ENCODE measurements at regions not wholly inside any gene's neighbourhood (a gene's known extent, or its start where the extent isn't known, plus 50 kb on each side); places are given as distances from the start of the nearest gene placed in this dataset.

DNA sequence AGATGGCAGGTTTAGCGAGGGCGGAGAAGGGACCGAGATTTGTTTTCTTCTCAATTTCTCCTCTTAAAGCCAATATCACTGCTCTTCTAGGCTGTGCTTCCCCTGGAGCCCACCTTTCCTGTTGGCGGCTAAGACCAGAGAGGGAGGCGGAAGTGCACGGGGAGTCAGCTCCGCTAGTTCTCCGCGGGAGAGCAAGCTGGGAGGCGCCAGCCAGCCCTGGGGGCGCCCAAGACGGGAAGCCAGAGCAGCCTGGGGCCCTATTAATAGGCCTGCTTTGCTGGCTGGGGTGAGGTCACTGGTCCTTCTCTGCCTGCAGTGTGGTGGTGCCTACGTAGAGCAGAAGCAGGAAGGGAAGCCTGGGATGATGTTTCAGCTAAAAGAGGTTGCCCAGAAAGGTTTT lies 61.6 kb downstream of the LSM5 start:
- H2AFZ ChIP-seq (ENCODE audit: low read depth, low read length), result no peak overlapping the region
- H3K4me2 ChIP-seq (ENCODE audit: low read length), result no peak overlapping the region
- peak overlapping the region; percentile 72 for H3K4me3 ChIP-seq (ENCODE audit: low read length)
- peaks cover 62% of the 10 kb centered on the region for H3K27me3 ChIP-seq (ENCODE audit: insufficient read depth, low read depth, low read length)
- H3K9me2 ChIP-seq (ENCODE audit: insufficient read depth, low read length), result no peaks in the 10 kb centered on the region
- TF ChIP-seq EZH2 (IDR thresholded peaks at IDR 0.05; ENCODE audit: borderline replicate concordance, insufficient read depth, low read length, poor library complexity, severe bottlenecking), result no peak
- no peak for TF ChIP-seq POLR2AphosphoS5 (IDR thresholded peaks at IDR 0.05)
- TF ChIP-seq EP300 (conservative IDR thresholded peaks at IDR 0.05; ENCODE audit: poor library complexity, severe bottlenecking), result no peak
- no peak for TF ChIP-seq SMC3 (conservative IDR thresholded peaks at IDR 0.05; ENCODE audit: poor library complexity)
- TF ChIP-seq MXI1 (conservative IDR thresholded peaks at IDR 0.05; ENCODE audit: poor library complexity, severe bottlenecking), result no peak
- TF ChIP-seq, protein P1, sequence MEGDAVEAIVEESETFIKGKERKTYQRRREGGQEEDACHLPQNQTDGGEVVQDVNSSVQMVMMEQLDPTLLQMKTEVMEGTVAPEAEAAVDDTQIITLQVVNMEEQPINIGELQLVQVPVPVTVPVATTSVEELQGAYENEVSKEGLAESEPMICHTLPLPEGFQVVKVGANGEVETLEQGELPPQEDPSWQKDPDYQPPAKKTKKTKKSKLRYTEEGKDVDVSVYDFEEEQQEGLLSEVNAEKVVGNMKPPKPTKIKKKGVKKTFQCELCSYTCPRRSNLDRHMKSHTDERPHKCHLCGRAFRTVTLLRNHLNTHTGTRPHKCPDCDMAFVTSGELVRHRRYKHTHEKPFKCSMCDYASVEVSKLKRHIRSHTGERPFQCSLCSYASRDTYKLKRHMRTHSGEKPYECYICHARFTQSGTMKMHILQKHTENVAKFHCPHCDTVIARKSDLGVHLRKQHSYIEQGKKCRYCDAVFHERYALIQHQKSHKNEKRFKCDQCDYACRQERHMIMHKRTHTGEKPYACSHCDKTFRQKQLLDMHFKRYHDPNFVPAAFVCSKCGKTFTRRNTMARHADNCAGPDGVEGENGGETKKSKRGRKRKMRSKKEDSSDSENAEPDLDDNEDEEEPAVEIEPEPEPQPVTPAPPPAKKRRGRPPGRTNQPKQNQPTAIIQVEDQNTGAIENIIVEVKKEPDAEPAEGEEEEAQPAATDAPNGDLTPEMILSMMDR (IDR thresholded peaks at IDR 0.05; ENCODE audit: poor library complexity, severe bottlenecking), result no peak
- no peak for TF ChIP-seq RAD21 (conservative IDR thresholded peaks at IDR 0.05)
- TF ChIP-seq TAF1 (IDR thresholded peaks at IDR 0.05; ENCODE audit: low read depth), result no peak
- TF ChIP-seq, protein P2, sequence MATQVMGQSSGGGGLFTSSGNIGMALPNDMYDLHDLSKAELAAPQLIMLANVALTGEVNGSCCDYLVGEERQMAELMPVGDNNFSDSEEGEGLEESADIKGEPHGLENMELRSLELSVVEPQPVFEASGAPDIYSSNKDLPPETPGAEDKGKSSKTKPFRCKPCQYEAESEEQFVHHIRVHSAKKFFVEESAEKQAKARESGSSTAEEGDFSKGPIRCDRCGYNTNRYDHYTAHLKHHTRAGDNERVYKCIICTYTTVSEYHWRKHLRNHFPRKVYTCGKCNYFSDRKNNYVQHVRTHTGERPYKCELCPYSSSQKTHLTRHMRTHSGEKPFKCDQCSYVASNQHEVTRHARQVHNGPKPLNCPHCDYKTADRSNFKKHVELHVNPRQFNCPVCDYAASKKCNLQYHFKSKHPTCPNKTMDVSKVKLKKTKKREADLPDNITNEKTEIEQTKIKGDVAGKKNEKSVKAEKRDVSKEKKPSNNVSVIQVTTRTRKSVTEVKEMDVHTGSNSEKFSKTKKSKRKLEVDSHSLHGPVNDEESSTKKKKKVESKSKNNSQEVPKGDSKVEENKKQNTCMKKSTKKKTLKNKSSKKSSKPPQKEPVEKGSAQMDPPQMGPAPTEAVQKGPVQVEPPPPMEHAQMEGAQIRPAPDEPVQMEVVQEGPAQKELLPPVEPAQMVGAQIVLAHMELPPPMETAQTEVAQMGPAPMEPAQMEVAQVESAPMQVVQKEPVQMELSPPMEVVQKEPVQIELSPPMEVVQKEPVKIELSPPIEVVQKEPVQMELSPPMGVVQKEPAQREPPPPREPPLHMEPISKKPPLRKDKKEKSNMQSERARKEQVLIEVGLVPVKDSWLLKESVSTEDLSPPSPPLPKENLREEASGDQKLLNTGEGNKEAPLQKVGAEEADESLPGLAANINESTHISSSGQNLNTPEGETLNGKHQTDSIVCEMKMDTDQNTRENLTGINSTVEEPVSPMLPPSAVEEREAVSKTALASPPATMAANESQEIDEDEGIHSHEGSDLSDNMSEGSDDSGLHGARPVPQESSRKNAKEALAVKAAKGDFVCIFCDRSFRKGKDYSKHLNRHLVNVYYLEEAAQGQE (IDR thresholded peaks at IDR 0.05; ENCODE audit: borderline replicate concordance), result no peak
- no peaks in the 10 kb centered on the region for H3K36me3 ChIP-seq (ENCODE audit: insufficient read depth, low read length)
- H3F3A ChIP-seq (ENCODE audit: insufficient read depth, low read length, poor library complexity, severe bottlenecking), result no peaks in the 10 kb centered on the region
- H3K9me3 ChIP-seq (ENCODE audit: low read length), result no peaks in the 10 kb centered on the region
- H4K20me1 ChIP-seq (ENCODE audit: insufficient read depth), result no peaks in the 10 kb centered on the region
- H3K27ac ChIP-seq (ENCODE audit: low read length), result no peak overlapping the region
- H3K79me2 ChIP-seq (replicated peaks; ENCODE audit: insufficient read depth, low read length), result no peaks in the 10 kb centered on the region
- H3K9ac ChIP-seq (ENCODE audit: low read length), result no peak overlapping the region

DNA sequence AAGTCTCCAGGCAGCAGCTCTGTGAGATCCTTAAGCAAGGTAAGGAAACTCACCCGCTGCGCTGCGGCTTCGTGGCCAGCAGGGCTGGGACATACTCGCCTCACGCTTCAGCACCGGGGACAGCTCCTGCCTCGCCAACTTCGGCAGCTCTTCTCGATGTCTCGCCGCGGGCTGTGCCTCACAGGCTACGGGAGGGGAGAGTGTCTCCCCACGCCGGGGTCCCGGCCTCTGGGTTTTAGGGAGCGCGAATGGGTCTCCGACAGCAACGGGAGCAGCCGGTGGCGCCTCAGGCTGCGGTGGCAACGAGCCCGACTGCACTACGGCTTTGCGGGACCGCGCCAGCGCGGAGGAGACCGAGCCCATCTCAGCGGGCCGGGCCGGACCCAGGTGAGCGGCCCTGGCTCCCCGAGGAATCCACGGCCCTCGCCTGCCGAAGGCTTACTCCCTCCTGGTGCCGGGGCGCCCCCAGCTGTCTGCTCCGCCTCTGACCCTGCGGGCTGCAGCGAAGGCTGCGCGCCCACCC lies 62.4 kb downstream of the LSM5 start:
- Histone ChIP-seq H3K4me3 (ENCODE audit: low read length) (peak overlapping the region; percentile 72), H3K9ac (ENCODE audit: low read length) (peak overlapping the region; percentile 36), H3K9me3 (ENCODE audit: low read length) (no peaks in the 10 kb centered on the region), H3K9me2 (ENCODE audit: insufficient read depth, low read length) (no peaks in the 10 kb centered on the region), H3K27me3 (ENCODE audit: insufficient read depth, low read depth, low read length) (peaks cover 69% of the 10 kb centered on the region), H2AFZ (ENCODE audit: low read depth, low read length) (peak overlapping the region; percentile 13), H3F3A (ENCODE audit: insufficient read depth, low read length, poor library complexity, severe bottlenecking) (no peaks in the 10 kb centered on the region), H3K27ac (ENCODE audit: low read length) (no peak overlapping the region), H3K4me2 (ENCODE audit: low read length) (peak overlapping the region; percentile 32), H4K20me1 (ENCODE audit: insufficient read depth) (no peaks in the 10 kb centered on the region), H3K79me2 (replicated peaks; ENCODE audit: insufficient read depth, low read length) (no peaks in the 10 kb centered on the region), H3K36me3 (ENCODE audit: insufficient read depth, low read length) (no peaks in the 10 kb centered on the region)
- TF ChIP-seq SMC3 (conservative IDR thresholded peaks at IDR 0.05; ENCODE audit: poor library complexity), result peak; percentile 14
- TF ChIP-seq, protein P1 (IDR thresholded peaks at IDR 0.05; ENCODE audit: poor library complexity, severe bottlenecking), result peak; percentile 69
- peak; percentile 18 for TF ChIP-seq RAD21 (conservative IDR thresholded peaks at IDR 0.05)
- TF ChIP-seq, protein P2 (IDR thresholded peaks at IDR 0.05; ENCODE audit: borderline replicate concordance), result peak; percentile 97
- no peak for TF ChIP-seq MXI1 (conservative IDR thresholded peaks at IDR 0.05; ENCODE audit: poor library complexity, severe bottlenecking)

Data from neural cell (in vitro differentiated cells).